ENCODE measurements at regions not wholly inside any gene's neighbourhood (a gene's known extent, or its start where the extent isn't known, plus 50 kb on each side); places are given as distances from the start of the nearest gene placed in this dataset.

- TF ChIP-seq ZSCAN18 (tag by site-specific recombination; IDR thresholded peaks at IDR 0.05) (no peak), ZNF776 (tag by site-specific recombination; IDR thresholded peaks at IDR 0.05; ENCODE audit: borderline replicate concordance) (no peak)
These were observed 120.8 kb upstream of the TMEM18 start (continued) for GRCh38 chr2:797993-798392.

- ChIA-PET CTCF (no interaction called here), POLR2A (no interaction called here)
- H3K9me3 ChIP-seq (ENCODE audit: control insufficient read depth, insufficient read depth, low read depth, low read length): no peaks in the 10 kb centered on the region
- TF ChIP-seq GLI4 (tag by site-specific recombination; IDR thresholded peaks at IDR 0.05) (no peak), ZNF426 (tag by site-specific recombination; IDR thresholded peaks at IDR 0.05) (no peak), ZNF747 (tag by site-specific recombination; IDR thresholded peaks at IDR 0.05) (no peak), TRIM28 (IDR thresholded peaks at IDR 0.05; ENCODE audit: borderline replicate concordance, low read length) (no peak), ZBTB44 (tag by site-specific recombination; IDR thresholded peaks at IDR 0.05) (no peak), ZNF677 (tag by site-specific recombination; IDR thresholded peaks at IDR 0.05) (no peak), ZNF391 (tag by site-specific recombination; IDR thresholded peaks at IDR 0.05; ENCODE audit: borderline replicate concordance, low read depth) (no peak), ZNF449 (tag by site-specific recombination; IDR thresholded peaks at IDR 0.05) (no peak), ZNF174 (tag by site-specific recombination; IDR thresholded peaks at IDR 0.05) (no peak), ZNF311 (tag by site-specific recombination; IDR thresholded peaks at IDR 0.05; ENCODE audit: borderline replicate concordance) (no peak), ZNF660 (tag by site-specific recombination; IDR thresholded peaks at IDR 0.05) (no peak)
- H3K36me3 ChIP-seq (ENCODE audit: control insufficient read depth in 2 of 2, insufficient read depth in 1 of 2, low read length in 2 of 2): no peaks in the 10 kb centered on the region
- H3K27ac ChIP-seq (ENCODE audit: extremely low read depth, low read depth, low read length): no peak overlapping the region
- no peaks in the 10 kb centered on the region for H3K4me1 ChIP-seq (ENCODE audit: control insufficient read depth, insufficient read depth, low read length)
- H3K4me3 ChIP-seq (ENCODE audit: low read depth, low read length): no peak overlapping the region
These were observed 120.3 kb upstream of the TMEM18 start for GRCh38 chr2:797556-797955.

- no peaks in the 10 kb centered on the region for H3K4me1 ChIP-seq (ENCODE audit: control insufficient read depth, insufficient read depth, low read length)
- H3K4me3 ChIP-seq (ENCODE audit: low read depth, low read length): no peak overlapping the region
- no peaks in the 10 kb centered on the region for H3K36me3 ChIP-seq (ENCODE audit: control insufficient read depth in 2 of 2, insufficient read depth in 1 of 2, low read length in 2 of 2)
- ChIA-PET POLR2A (no interaction called here), CTCF (no interaction called here)
- H3K9me3 ChIP-seq (ENCODE audit: control insufficient read depth, insufficient read depth, low read depth, low read length): no peaks in the 10 kb centered on the region
- no peak for TF ChIP-seq ZNF202 (tag by site-specific recombination; IDR thresholded peaks at IDR 0.05; ENCODE audit: borderline replicate concordance)
- H3K27ac ChIP-seq (ENCODE audit: extremely low read depth, low read depth, low read length): no peak overlapping the region
These were observed 119.2 kb upstream of the TMEM18 start for GRCh38 chr2:796141-796985.

GRCh38 chr2:795531-796041, 118.4 kb upstream of the TMEM18 start:
- H3K27ac ChIP-seq (ENCODE audit: extremely low read depth, low read depth, low read length): no peak overlapping the region
- ChIA-PET CTCF (no interaction called here), POLR2A (no interaction called here)
- H3K36me3 ChIP-seq (ENCODE audit: control insufficient read depth in 2 of 2, insufficient read depth in 1 of 2, low read length in 2 of 2): no peaks in the 10 kb centered on the region
- no peak overlapping the region for H3K4me3 ChIP-seq (ENCODE audit: low read depth, low read length)
- H3K4me1 ChIP-seq (ENCODE audit: control insufficient read depth, insufficient read depth, low read length): no peaks in the 10 kb centered on the region
- no peaks in the 10 kb centered on the region for H3K9me3 ChIP-seq (ENCODE audit: control insufficient read depth, insufficient read depth, low read depth, low read length)
- TF ChIP-seq ZNF654 (tag by site-specific recombination; IDR thresholded peaks at IDR 0.05; ENCODE audit: low read depth) (no peak), ZNF830 (tag by site-specific recombination; IDR thresholded peaks at IDR 0.05; ENCODE audit: low read depth) (no peak), ZNF514 (tag by site-specific recombination; IDR thresholded peaks at IDR 0.05) (no peak), ZBTB6 (tag by site-specific recombination; IDR thresholded peaks at IDR 0.05) (no peak), ZNF560 (tag by site-specific recombination; IDR thresholded peaks at IDR 0.05; ENCODE audit: borderline replicate concordance) (no peak), ZNF571 (tag by site-specific recombination; IDR thresholded peaks at IDR 0.05) (no peak), ZNF138 (tag by site-specific recombination; IDR thresholded peaks at IDR 0.05; ENCODE audit: borderline replicate concordance) (no peak), ZNF558 (tag by site-specific recombination; IDR thresholded peaks at IDR 0.05) (no peak), ZNF23 (tag by site-specific recombination; IDR thresholded peaks at IDR 0.05; ENCODE audit: borderline replicate concordance) (no peak), ZNF777 (tag by site-specific recombination; IDR thresholded peaks at IDR 0.05; ENCODE audit: borderline replicate concordance) (no peak), ZNF2 (tag by site-specific recombination; IDR thresholded peaks at IDR 0.05) (no peak)
